Erythroblast (primary cell): ENCODE measurements at regions not wholly inside any gene's neighbourhood (a gene's known extent, or its start where the extent isn't known, plus 50 kb on each side); places are given as distances from the start of the nearest gene placed in this dataset.

Experiments
- GATA1 ChIP-seq: IDR thresholded peaks from 2 replicates; pipeline ENCODE4 v1.6.1; 2011; ENCODE audit warnings: low read depth, mild to moderate bottlenecking, control low read depth, low read length, moderate library complexity
- POLR2A ChIP-seq: IDR thresholded peaks from 2 replicates; pipeline ENCODE4 v1.6.1; 2011; ENCODE audit warnings: mild to moderate bottlenecking, low read length

GRCh38 chr2:208645226-208645625, 238.6 kb downstream of the PTH2R start:
- TF ChIP-seq POLR2A (no peak), GATA1 (no peak)
